ENCODE measurements at regions not wholly inside any gene's neighbourhood (a gene's known extent, or its start where the extent isn't known, plus 50 kb on each side); places are given as distances from the start of the nearest gene placed in this dataset.
"Not testable (repeated sequence)": the region's sequence is repeated elsewhere in the genome, so short reads cannot be mapped to it uniquely, and the experiment has no call there.

DNA sequence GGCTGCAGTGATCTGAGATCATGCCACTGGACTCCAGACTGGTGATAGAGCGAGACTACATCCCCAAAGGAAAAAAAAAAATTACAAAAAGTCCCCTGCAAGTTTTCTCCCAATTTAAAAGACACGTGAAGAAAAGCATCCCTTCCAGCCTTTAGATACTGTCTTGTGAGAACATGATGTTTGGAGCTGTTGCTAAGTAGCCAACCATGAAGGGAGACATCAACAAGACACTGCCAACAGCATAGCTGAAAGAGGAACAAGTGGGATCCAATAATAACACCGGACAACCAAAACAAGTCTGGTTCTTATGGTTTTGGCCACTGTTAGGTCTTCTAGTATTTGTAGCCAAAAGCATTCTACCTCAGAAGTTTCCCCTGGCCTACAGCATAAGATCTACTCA, 118.9 kb upstream of the CCDC180 start:
- H3K27me3 ChIP-seq (ENCODE audit: control insufficient read depth, insufficient read depth, low read length), result peaks cover 1% of the 10 kb centered on the region
- no peak for DNase-seq (ENCODE audit: low read depth)
- no peak overlapping the region for H3K4me3 ChIP-seq (ENCODE audit: low read depth, low read length)
- TF ChIP-seq, protein P1, sequence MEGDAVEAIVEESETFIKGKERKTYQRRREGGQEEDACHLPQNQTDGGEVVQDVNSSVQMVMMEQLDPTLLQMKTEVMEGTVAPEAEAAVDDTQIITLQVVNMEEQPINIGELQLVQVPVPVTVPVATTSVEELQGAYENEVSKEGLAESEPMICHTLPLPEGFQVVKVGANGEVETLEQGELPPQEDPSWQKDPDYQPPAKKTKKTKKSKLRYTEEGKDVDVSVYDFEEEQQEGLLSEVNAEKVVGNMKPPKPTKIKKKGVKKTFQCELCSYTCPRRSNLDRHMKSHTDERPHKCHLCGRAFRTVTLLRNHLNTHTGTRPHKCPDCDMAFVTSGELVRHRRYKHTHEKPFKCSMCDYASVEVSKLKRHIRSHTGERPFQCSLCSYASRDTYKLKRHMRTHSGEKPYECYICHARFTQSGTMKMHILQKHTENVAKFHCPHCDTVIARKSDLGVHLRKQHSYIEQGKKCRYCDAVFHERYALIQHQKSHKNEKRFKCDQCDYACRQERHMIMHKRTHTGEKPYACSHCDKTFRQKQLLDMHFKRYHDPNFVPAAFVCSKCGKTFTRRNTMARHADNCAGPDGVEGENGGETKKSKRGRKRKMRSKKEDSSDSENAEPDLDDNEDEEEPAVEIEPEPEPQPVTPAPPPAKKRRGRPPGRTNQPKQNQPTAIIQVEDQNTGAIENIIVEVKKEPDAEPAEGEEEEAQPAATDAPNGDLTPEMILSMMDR (IDR thresholded peaks at IDR 0.05; ENCODE audit: insufficient read depth, low read length, severe bottlenecking), result no peak
- FAIRE-seq, result no peak
- H3K36me3 ChIP-seq (ENCODE audit: control insufficient read depth, insufficient read depth, low read length), result no peaks in the 10 kb centered on the region

DNA sequence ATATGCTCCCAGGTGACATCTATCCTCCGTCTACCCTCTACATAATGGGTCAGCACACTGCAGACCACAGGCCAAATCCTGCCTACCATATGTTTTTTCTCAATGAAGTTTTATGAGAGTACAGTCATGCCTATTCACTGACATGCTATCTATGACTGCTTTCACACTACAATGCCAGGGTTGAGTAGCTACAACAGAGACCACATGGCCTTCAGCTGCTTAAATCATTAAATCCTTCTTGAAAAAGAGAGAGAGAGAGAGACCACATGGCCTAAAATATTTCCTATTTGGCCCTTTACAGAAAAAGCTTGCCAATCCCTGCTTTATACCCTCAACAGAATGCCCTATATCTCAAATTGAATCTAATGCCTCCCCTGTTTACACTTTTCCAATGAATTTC, 119.8 kb upstream of the CCDC180 start:
- H3K27me3 ChIP-seq (ENCODE audit: control insufficient read depth, insufficient read depth, low read length); FAIRE-seq; H3K36me3 ChIP-seq (ENCODE audit: control insufficient read depth, insufficient read depth, low read length); H3K4me3 ChIP-seq (ENCODE audit: low read depth, low read length); DNase-seq (ENCODE audit: low read depth): not testable (repeated sequence)

DNA sequence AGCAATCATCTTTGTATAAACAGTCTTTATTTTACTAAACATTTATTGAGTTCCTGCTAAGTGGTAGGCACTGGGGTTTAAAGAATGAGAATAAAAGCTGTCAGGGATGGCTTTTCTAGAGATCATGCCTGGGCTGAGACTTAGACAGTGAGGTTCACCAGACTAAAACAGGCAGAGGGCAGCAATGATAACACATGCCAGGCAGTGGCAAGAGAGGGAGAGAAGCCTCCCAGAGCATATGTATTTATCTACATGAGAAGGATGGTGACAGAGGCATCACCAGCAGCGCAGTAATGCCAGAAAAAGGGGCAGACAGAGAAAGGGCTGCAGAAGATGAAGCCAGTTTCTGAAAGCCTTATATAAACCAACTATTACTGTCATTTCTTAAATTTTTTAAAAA, 121.0 kb upstream of the CCDC180 start:
- Histone ChIP-seq H3K27me3 (ENCODE audit: control insufficient read depth, insufficient read depth, low read length) (peaks cover 1% of the 10 kb centered on the region), H3K36me3 (ENCODE audit: control insufficient read depth, insufficient read depth, low read length) (no peaks in the 10 kb centered on the region), H3K4me3 (ENCODE audit: low read depth, low read length) (no peak overlapping the region)
- DNase-seq (ENCODE audit: low read depth) (no peak), FAIRE-seq (no peak)
- TF ChIP-seq, protein P1 (IDR thresholded peaks at IDR 0.05; ENCODE audit: insufficient read depth, low read length, severe bottlenecking), result no peak

DNA sequence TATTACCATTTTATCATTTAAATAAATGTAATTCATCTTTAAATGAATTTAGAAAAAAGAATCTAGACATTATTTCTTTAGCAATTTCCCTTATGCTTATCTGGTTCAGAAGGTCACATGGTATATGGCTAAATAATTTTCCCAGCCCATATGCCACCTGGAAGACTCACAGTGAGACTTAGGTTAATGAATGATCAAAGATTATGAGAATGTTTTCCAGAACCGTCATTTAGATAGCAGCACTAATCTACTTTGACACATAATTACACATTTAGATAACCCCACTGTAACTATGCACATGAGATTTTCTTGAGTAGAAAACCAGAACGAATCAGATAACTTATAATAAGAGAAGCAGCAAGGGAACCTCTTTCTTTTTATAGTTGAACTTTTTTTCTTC, 124.9 kb upstream of the CCDC180 start:
- not testable (repeated sequence) for H3K27me3 ChIP-seq (ENCODE audit: control insufficient read depth, insufficient read depth, low read length); H3K4me3 ChIP-seq (ENCODE audit: low read depth, low read length); FAIRE-seq; H3K36me3 ChIP-seq (ENCODE audit: control insufficient read depth, insufficient read depth, low read length); DNase-seq (ENCODE audit: low read depth)

DNA sequence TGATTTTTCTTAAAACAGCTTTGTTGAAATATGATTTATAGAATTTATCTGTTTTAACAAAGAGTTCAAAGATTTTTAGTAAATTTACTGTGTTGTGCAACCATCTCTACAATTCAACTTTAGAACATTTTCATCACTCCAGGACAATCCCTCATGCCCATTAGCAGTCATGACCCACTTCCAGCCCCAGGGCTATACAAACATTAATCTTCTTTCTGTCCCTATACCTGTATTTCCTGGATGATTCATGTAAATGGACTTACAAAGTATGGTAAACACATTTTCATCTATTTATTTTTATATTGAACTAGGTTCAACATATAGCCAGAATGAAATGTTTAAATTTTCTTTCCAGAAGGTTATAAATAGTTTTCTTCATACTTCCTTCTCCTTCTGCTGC, 127.8 kb upstream of the CCDC180 start:
- TF ChIP-seq, protein P1 (IDR thresholded peaks at IDR 0.05; ENCODE audit: insufficient read depth, low read length, severe bottlenecking), result no peak
- H3K36me3 ChIP-seq (ENCODE audit: control insufficient read depth, insufficient read depth, low read length), result no peaks in the 10 kb centered on the region
- no peak overlapping the region for H3K4me3 ChIP-seq (ENCODE audit: low read depth, low read length)
- H3K27me3 ChIP-seq (ENCODE audit: control insufficient read depth, insufficient read depth, low read length), result no peaks in the 10 kb centered on the region
- DNase-seq (ENCODE audit: low read depth) (peak; percentile 69), FAIRE-seq (no peak)

DNA sequence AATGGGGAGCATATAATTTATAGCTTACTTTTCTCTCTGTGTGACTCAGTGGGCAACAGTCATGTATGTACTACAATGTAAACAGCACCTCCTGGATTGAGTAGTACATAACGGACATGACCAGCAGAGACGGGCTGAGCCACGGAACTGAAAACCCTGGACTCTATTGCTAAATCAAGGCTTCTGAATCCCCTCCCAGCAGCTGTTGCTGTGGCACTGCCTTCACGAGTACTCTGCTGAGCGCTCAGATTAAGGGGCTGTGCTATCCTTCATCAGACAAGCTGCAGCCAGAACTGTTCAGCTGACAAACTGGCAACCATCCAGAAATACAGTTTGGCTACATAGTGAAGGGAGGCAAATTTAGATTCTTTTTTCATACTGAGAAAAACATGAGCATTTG, 131.3 kb upstream of the CCDC180 start:
- H3K27me3 ChIP-seq (ENCODE audit: control insufficient read depth, insufficient read depth, low read length), result no peaks in the 10 kb centered on the region

DNA sequence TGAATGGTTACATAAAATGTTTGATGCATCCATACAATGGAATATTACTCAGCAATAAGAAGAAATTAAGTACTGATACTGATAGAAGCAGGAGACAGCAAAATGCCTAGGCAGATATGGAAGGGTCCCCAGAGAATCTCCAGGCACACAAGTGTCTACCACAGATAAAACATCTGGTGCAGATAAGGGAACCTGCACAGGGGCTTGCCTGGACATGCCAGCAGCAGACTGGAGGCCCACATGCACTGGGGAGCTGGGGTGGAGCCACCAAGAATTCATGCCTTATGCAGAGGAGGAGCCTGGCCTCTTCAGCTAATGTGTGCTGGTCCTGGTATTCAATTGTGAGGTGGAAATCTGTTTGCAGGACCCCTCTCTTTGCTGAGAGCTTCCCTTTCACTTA, 129.2 kb upstream of the CTSV start:
- H3K27me3 ChIP-seq (ENCODE audit: control insufficient read depth, insufficient read depth, low read length); FAIRE-seq; H3K4me3 ChIP-seq (ENCODE audit: low read depth, low read length); H3K36me3 ChIP-seq (ENCODE audit: control insufficient read depth, insufficient read depth, low read length): not testable (repeated sequence)
- peak; percentile 42 for DNase-seq (ENCODE audit: low read depth)

More for the DNA sequence above, 131.3 kb upstream of the CCDC180 start:
- FAIRE-seq (no peak), DNase-seq (ENCODE audit: low read depth) (peak; percentile 53)
- no peaks in the 10 kb centered on the region for H3K36me3 ChIP-seq (ENCODE audit: control insufficient read depth, insufficient read depth, low read length)
- TF ChIP-seq, protein P1 (IDR thresholded peaks at IDR 0.05; ENCODE audit: insufficient read depth, low read length, severe bottlenecking), result no peak
- H3K4me3 ChIP-seq (ENCODE audit: low read depth, low read length), result no peak overlapping the region

DNA sequence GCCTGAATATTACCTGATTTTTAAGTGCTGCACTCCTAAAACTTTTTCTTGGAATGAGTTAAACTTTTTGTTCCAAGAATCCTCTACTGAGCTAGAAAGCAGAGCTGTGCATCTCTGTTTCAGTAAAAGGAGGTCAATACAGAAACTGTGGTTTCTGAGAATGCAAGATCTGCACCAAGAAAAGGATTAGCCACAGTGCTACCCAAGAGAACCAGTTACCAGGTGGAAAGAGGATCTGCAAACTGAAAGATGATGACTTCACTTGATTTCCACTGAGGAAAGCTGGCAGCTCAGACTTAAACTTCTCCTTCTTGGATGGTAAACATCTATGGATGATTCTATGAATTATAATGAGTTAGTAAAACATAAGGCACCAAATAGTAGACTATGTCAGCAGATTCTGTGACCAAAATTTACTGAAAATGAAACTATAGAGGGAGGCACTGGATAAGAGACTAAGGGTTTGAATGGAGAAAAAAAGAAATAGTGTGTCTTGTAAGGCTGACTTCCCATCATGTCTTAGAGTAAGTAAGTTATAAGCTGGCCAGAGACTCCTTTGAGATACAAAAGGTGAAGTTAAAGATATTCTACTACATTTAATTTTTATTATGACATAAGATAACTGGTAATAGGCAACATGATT, 127.7 kb upstream of the CTSV start:
- FAIRE-seq; H3K36me3 ChIP-seq (ENCODE audit: control insufficient read depth, insufficient read depth, low read length); H3K4me3 ChIP-seq (ENCODE audit: low read depth, low read length); H3K27me3 ChIP-seq (ENCODE audit: control insufficient read depth, insufficient read depth, low read length); DNase-seq (ENCODE audit: low read depth): not testable (repeated sequence)
